DMS114 treated with DMSO at 0.1 percent for 48 hours (cell line): ENCODE measurements at regions not wholly inside any gene's neighbourhood (a gene's known extent, or its start where the extent isn't known, plus 50 kb on each side); places are given as distances from the start of the nearest gene placed in this dataset.

Experiments
- DNase-seq: peaks from one replicate; lab custom pipeline; 2025; ENCODE audit not compliant: unreplicated experiment; lab: John Stamatoyannopoulos, UW

- no peak for DNase-seq
These were observed 261.2 kb upstream of the NDST4 start for GRCh38 chr4:115374621-115375020.

- DNase-seq = no peak
These were observed 257.1 kb upstream of the NDST4 start for GRCh38 chr4:115370490-115370889.

GRCh38 chr4:115370012-115370411 is 256.6 kb upstream of the NDST4 start:
- DNase-seq = no peak

GRCh38 chr4:115366390-115366789 is 253.0 kb upstream of the NDST4 start:
- no peak for DNase-seq

GRCh38 chr4:115365185-115365584 is 251.8 kb upstream of the NDST4 start:
- DNase-seq = no peak

GRCh38 chr4:115361781-115362180 is 248.4 kb upstream of the NDST4 start:
- DNase-seq = no peak

GRCh38 chr4:115360431-115360830 is 247.0 kb upstream of the NDST4 start:
- no peak for DNase-seq

GRCh38 chr4:115357776-115358175 is 244.4 kb upstream of the NDST4 start:
- DNase-seq = no peak

GRCh38 chr4:115356176-115356575 is 242.8 kb upstream of the NDST4 start:
- no peak for DNase-seq

- no peak for DNase-seq
These were observed 241.9 kb upstream of the NDST4 start for GRCh38 chr4:115355329-115355728.

- DNase-seq = no peak
These were observed 239.9 kb upstream of the NDST4 start for GRCh38 chr4:115353370-115353769.

- DNase-seq = no peak
These were observed 229.8 kb upstream of the NDST4 start for GRCh38 chr4:115343171-115343570.

GRCh38 chr4:115334736-115335411 is 221.5 kb upstream of the NDST4 start:
- DNase-seq = no peak

- no peak for DNase-seq
These were observed 218.7 kb upstream of the NDST4 start for GRCh38 chr4:115332078-115332477.

- DNase-seq = no peak
These were observed 217.8 kb upstream of the NDST4 start for GRCh38 chr4:115331241-115331640.

- no peak for DNase-seq
These were observed 212.4 kb upstream of the NDST4 start for GRCh38 chr4:115325836-115326235.

GRCh38 chr4:115323106-115323707 is 209.8 kb upstream of the NDST4 start:
- no peak for DNase-seq

GRCh38 chr4:115315182-115315581 is 201.8 kb upstream of the NDST4 start:
- no peak for DNase-seq

- DNase-seq = no peak
These were observed 197.2 kb upstream of the NDST4 start for GRCh38 chr4:115310641-115311040.

GRCh38 chr4:115294717-115295116 is 181.3 kb upstream of the NDST4 start:
- DNase-seq = no peak

GRCh38 chr4:115293093-115293462 is 179.7 kb upstream of the NDST4 start:
- DNase-seq = no peak

- DNase-seq = no peak
These were observed 179.1 kb upstream of the NDST4 start for GRCh38 chr4:115292320-115293092.
